K562 (cell line): ENCODE measurements at regions not wholly inside any gene's neighbourhood (a gene's known extent, or its start where the extent isn't known, plus 50 kb on each side); places are given as distances from the start of the nearest gene placed in this dataset.

Experiments
- ATAC-seq: fragments of 200-7000 bp; cut with Tn5 transposase; 3 replicates; pipeline ENCODE4 v1.9.1; 2020; ENCODE audit warnings: moderate library complexity
- BruUV-seq: library from RNA; stranded (reverse); fragments of 400-500 nt; replicated peaks from 2 replicates; lab custom pipeline; 2021; lab: Mats Ljungman, UMichigan
- CTCF ChIA-PET: fragments of 300-600 bp; formaldehyde crosslinking; extraction: SDS; loops from one replicate; lab custom pipeline; 2021; ENCODE audit warnings: low intra/inter-chr PET ratio; lab: Yijun Ruan, JAX
- POLR2A ChIA-PET: fragments of 300-600, 350-650 bp; sonication (Branson Sonifier 250); formaldehyde crosslinking; extraction: SDS; loops from one replicate; lab custom pipeline; 2021; ENCODE audit warnings: antibody characterized with exemption, inconsistent platforms; lab: Yijun Ruan, JAX
- DNase-seq, 4 experiments: peaks; one replicate each; pipeline versions ENCODE4 v3.0.0 to v3.0.0-alpha.2; 2011 to 2018; ENCODE audit warnings: low spot score in 3 of 4, mixed read lengths in 3 of 4; ENCODE audit errors: extremely low read depth in 1 of 4
- FAIRE-seq: peaks from 2 replicates; lab custom pipeline; 2011; peaks lifted over from hg19 to GRCh38; lab: Jason Lieb, UNC
- H2AFZ ChIP-seq: 2 replicates; pipeline ENCODE4 v1.6.0; 2011; ENCODE audit warnings: low read depth, low read length, control low read depth, inconsistent platforms
- H3K27ac ChIP-seq: fragments of 200-600 bp; 3 replicates; pipeline ENCODE4 v1.8.0; 2011; ENCODE audit warnings: low read depth, mild to moderate bottlenecking, control low read depth, inconsistent platforms, low read length, moderate library complexity, mixed read lengths; ENCODE audit errors: extremely low read depth
- H3K27me3 ChIP-seq, 2 experiments: fragments of 300-600 bp in 1 of 2; 2 replicates in 1 of 2; 3 replicates in 1 of 2; pipeline versions ENCODE4 v1.6.0 to v1.8.0; 2011; ENCODE audit warnings: inconsistent platforms in 2 of 2, low read length in 2 of 2, mild to moderate bottlenecking in 1 of 2, mixed read lengths in 1 of 2, moderate library complexity in 1 of 2; ENCODE audit not compliant: control insufficient read depth in 2 of 2, insufficient read depth in 2 of 2
- H3K36me3 ChIP-seq: fragments of 300-600 bp; 3 replicates; pipeline ENCODE4 v1.8.0; 2011; ENCODE audit warnings: mild to moderate bottlenecking, low read length, inconsistent platforms; ENCODE audit not compliant: control insufficient read depth, insufficient read depth
- H3K4me1 ChIP-seq, 2 experiments: fragments of 200-600 bp in 1 of 2; replicated peaks in 1 of 2; 2 replicates in 1 of 2; 3 replicates in 1 of 2; pipeline versions ENCODE4 v1.5.1 to v1.8.0; 2011; ENCODE audit warnings: inconsistent platforms in 2 of 2, low read length in 2 of 2, mild to moderate bottlenecking in 1 of 2, mixed read lengths in 1 of 2, moderate library complexity in 1 of 2; ENCODE audit not compliant: control insufficient read depth in 2 of 2, insufficient read depth in 2 of 2
- H3K4me2 ChIP-seq: 2 replicates; pipeline ENCODE4 v1.6.1; 2011; ENCODE audit warnings: low read length, control low read depth, inconsistent platforms, mixed read lengths; ENCODE audit not compliant: insufficient read depth
- H3K4me3 ChIP-seq: fragments of 200-600 bp; sonication (generic), shearing (Covaris generic); 2 replicates; pipeline ENCODE4 v1.5.1; 2016; ENCODE audit warnings: control low read depth, inconsistent platforms
- H3K79me2 ChIP-seq: fragments of 200-600 bp; 3 replicates; pipeline ENCODE4 v1.8.0; 2011; ENCODE audit warnings: low read length, inconsistent platforms; ENCODE audit not compliant: control insufficient read depth, insufficient read depth
- H3K9ac ChIP-seq, 2 experiments: 2 replicates each; pipeline versions ENCODE4 v1.6.0 to v1.6.1; 2011; ENCODE audit warnings: low read depth in 2 of 2, low read length in 2 of 2, control low read depth in 1 of 2, inconsistent platforms in 1 of 2, mild to moderate bottlenecking in 1 of 2, mixed read lengths in 1 of 2; ENCODE audit not compliant: insufficient read depth in 1 of 2
- H3K9me1 ChIP-seq: one replicate; pipeline ENCODE4 v1.6.0; 2011; ENCODE audit warnings: inconsistent platforms, mild to moderate bottlenecking, low read length, moderate library complexity; ENCODE audit not compliant: control insufficient read depth, insufficient read depth
- H3K9me3 ChIP-seq: replicated peaks from 2 replicates; pipeline ENCODE4 v1.5.1; 2011; ENCODE audit warnings: low read depth, low read length, inconsistent platforms; ENCODE audit not compliant: control insufficient read depth, insufficient read depth
- H4K20me1 ChIP-seq: replicated peaks from 2 replicates; pipeline ENCODE4 v1.6.1; 2011; ENCODE audit warnings: low read length, inconsistent platforms, mixed read lengths; ENCODE audit not compliant: control insufficient read depth, insufficient read depth
- ATF4 ChIP-seq: fragments of 450-650 bp; formaldehyde crosslinking; IDR thresholded peaks from 2 replicates; pipeline ENCODE4 v1.4.0; 2022; ENCODE audit warnings: mild to moderate bottlenecking, moderate library complexity
- CLOCK ChIP-seq: fragments of 250-450 bp; sonication (Bioruptor Pico); IDR thresholded peaks from 2 replicates; pipeline ENCODE4 v1.4.0; 2020; ENCODE audit warnings: mild to moderate bottlenecking, moderate library complexity, borderline replicate concordance
- HIVEP1 ChIP-seq: fragments of 250-450 bp; sonication (Bioruptor Pico); IDR thresholded peaks from 2 replicates; pipeline ENCODE4 v1.4.0; 2020; ENCODE audit warnings: mild to moderate bottlenecking
- HLTF ChIP-seq: fragments of 450-650 bp; IDR thresholded peaks from 2 replicates; pipeline ENCODE4 v1.6.1; 2016
- KHSRP ChIP-seq: fragments of 450-650 bp; IDR thresholded peaks from 2 replicates; pipeline ENCODE4 v1.6.1; 2017
- PBX2 ChIP-seq, 2 experiments: IDR thresholded peaks in 1 of 2; conservative IDR thresholded peaks in 1 of 2; 2 replicates each; pipeline ENCODE4 v1.6.1; 2016; ENCODE audit warnings: low read depth in 2 of 2, mild to moderate bottlenecking in 1 of 2, missing compliant biosample characterization in 1 of 2, missing genetic modification characterization in 1 of 2, moderate library complexity in 1 of 2
- POLR2AphosphoS2 ChIP-seq: IDR thresholded peaks from 2 replicates; pipeline ENCODE4 v1.6.1; 2012; ENCODE audit warnings: low read length, improper control_type of control experiment
- RERE ChIP-seq: sonication (generic); formaldehyde crosslinking; IDR thresholded peaks from 2 replicates; pipeline ENCODE4 v1.8.0; 2023; ENCODE audit warnings: missing genetic modification reagents, mild to moderate bottlenecking, borderline replicate concordance
- SNAPC5 ChIP-seq: fragments of 250-450 bp; sonication (Bioruptor Pico); IDR thresholded peaks from 2 replicates; pipeline ENCODE4 v1.8.0; 2021; ENCODE audit warnings: moderate library complexity, mild to moderate bottlenecking, inconsistent platforms
- TRIM28 ChIP-seq: fragments of 450-650 bp; IDR thresholded peaks from 2 replicates; pipeline ENCODE4 v1.6.1; 2017
- ZNF224 ChIP-seq: sonication (generic); formaldehyde crosslinking; IDR thresholded peaks from 2 replicates; pipeline ENCODE4 v1.8.0; 2022; ENCODE audit warnings: mild to moderate bottlenecking, missing genetic modification reagents
- WGBS: fragments of 100-300 bp; shearing (Covaris generic); methylation state at CpG from one replicate; pipeline ENCODE4 v1.1.6; 2016; ENCODE audit warnings: low coverage, mixed read lengths; ENCODE audit not compliant: insufficient coverage; ENCODE audit errors: missing lambda C conversion rate; 5-methylcytosine and 5-hydroxymethylcytosine counted together
- in situ Hi-C: fragments of 300-500 bp; cut with MboI; formaldehyde crosslinking; loops from 4 replicates; pipeline ENCODE4 v1.15.0; 2018; ENCODE audit warnings: inconsistent platforms, mixed read lengths
- intact Hi-C: fragments of 100-400 bp; cut with micrococcal nuclease; formaldehyde crosslinking; loops from 2 replicates; pipeline ENCODE4 v1.14.2; 2022

GRCh38 chr2:816278-816677 lies 134.4 kb upstream of the SNTG2 start:
- no peak overlapping the region for H3K27ac ChIP-seq
- peaks cover 0 to 3% of the 10 kb centered on the region in 2 experiments; a peak in 1 of 5 replicates for H3K4me1 ChIP-seq
- no peak overlapping the region for H3K4me3 ChIP-seq
- H2AFZ ChIP-seq: no peak overlapping the region
- no peaks in the 10 kb centered on the region for H4K20me1 ChIP-seq
- intact Hi-C loops: no loop called here
- peaks cover 10 to 50% of the 10 kb centered on the region in 2 experiments; a peak in 4 of 5 replicates for H3K27me3 ChIP-seq
- no peaks in the 10 kb centered on the region for H3K36me3 ChIP-seq
- POLR2A ChIA-PET: no interaction called here
- no peaks in the 10 kb centered on the region for H3K9me1 ChIP-seq
- H3K9ac ChIP-seq: no peak overlapping the region
- H3K4me2 ChIP-seq: no peak overlapping the region
- no peak for ATAC-seq
- no peaks in the 10 kb centered on the region for H3K9me3 ChIP-seq
- BruUV-seq: no TSS peak
- DNase-seq: no peak
- CTCF ChIA-PET: no interaction called here
- in situ Hi-C loops: no loop called here
- FAIRE-seq: no peak
- WGBS: 4% methylated on average over 4 of the region's 5 CpGs
- no peaks in the 10 kb centered on the region for H3K79me2 ChIP-seq
- no peak for TF ChIP-seq CLOCK (CRISPR knock-in tag)
- no peak for TF ChIP-seq KHSRP
- TF ChIP-seq RERE: no peak
- TF ChIP-seq ATF4 (CRISPR knock-in tag): no peak
- no peak for TF ChIP-seq ZNF224 (CRISPR knock-in tag)
- TF ChIP-seq HLTF: no peak
- no peak for TF ChIP-seq PBX2 (CRISPR knock-in tag; IDR thresholded peaks at IDR 0.05; ENCODE audit: low read depth)
- no peak for TF ChIP-seq PBX2 (tag; conservative IDR thresholded peaks at IDR 0.05; ENCODE audit: low read depth)
- TF ChIP-seq SNAPC5 (CRISPR knock-in tag): no peak
- TF ChIP-seq POLR2AphosphoS2: no peak
- TF ChIP-seq TRIM28: no peak
- TF ChIP-seq HIVEP1 (CRISPR knock-in tag): no peak
